ENCODE measurements at regions not wholly inside any gene's neighbourhood (a gene's known extent, or its start where the extent isn't known, plus 50 kb on each side); places are given as distances from the start of the nearest gene placed in this dataset.
A peak's percentile ranks its signal among the peaks of the same experiment; 100 is the strongest.

GRCh38 chr2:181152226-181152625 is 171.8 kb downstream of the UBE2E3 start:
- no peak for DNase-seq

- no peak for DNase-seq
These were observed 172.3 kb downstream of the UBE2E3 start for GRCh38 chr2:181152701-181153100.

- no peak for DNase-seq
These were observed 173.5 kb downstream of the UBE2E3 start for GRCh38 chr2:181153886-181154285.

- no peak for DNase-seq
These were observed 176.9 kb downstream of the UBE2E3 start for GRCh38 chr2:181157326-181157725.

DNA sequence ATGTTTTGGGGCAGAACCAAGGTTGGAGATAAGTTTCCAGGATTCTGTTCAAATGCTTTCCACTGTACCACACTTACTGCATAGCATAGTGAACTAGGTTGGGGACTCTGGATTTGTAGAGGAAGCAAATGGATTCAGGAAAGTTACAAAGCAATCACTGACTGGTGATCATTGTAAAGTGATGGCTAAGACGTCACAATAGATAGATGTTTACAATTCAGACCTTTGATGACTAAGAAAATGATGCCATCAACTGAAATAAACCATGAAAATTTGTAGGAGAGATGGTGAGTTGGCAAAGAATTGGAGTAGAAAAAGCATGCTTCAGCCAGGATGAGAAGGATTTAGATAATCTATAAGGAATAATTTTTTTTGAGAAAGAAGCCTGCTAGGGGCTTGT is 178.0 kb downstream of the UBE2E3 start:
- no peak for DNase-seq

- DNase-seq, result no peak
These were observed 181.2 kb downstream of the UBE2E3 start for GRCh38 chr2:181161615-181162014.

DNA sequence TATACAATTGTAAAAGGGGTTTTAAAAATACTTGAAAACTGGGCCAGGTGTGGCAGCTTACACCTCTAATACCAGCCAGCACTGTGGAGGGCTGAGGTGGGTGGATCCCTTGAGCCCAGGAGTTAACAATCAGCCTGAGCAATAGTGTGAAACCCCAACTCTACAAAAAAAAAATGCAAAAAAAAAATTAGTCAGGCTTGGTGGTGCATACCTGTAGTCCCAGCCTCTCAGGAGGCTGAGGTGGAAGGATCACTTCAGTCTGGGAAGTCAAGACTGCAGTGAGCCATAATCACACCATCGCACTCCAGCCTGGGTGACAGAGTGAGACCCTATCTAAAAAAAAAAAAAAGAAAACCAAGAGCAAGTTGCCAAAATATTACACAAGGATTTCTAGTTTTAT is 182.7 kb downstream of the UBE2E3 start:
- DNase-seq, result no peak

DNA sequence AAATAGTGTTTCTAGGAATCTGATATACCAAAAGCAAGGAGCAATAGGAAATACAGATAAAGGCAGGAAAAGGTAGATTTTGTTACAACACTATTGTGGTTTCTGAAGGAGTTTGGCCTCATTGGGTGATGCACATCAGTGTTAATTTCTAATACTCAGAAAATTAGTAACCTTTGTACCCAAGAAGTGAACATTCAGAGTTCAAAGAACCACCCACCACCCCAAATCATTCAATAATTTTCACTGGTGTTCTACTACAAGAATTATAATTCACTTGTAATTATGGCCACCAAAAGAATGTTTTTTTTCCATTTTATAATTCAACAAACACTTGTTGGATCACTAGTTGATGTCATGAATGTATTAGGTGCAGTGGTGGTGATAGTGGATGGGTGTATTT is 183.3 kb downstream of the UBE2E3 start:
- no peak for DNase-seq

DNA sequence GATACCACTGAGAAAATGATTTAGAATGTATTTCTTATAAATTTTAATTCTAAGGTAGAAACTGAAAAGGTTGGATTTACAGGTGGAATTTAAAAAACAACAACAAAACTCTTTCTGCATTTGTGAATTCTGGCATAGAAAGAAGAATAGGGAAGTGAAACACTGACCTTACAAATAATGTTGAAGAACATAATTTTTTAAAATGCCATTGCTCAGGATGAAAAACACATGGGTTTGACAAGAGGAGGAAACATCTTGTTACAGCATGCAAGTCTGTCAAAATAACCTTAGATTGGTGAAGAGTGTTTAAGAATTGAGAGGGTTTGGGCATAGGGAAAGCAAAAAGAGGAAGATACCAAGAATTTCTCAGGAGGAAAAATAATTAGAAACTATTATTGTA is 184.3 kb downstream of the UBE2E3 start:
- no peak for DNase-seq

GRCh38 chr2:181165199-181165868 is 184.9 kb downstream of the UBE2E3 start:
- DNase-seq, result no peak

GRCh38 chr2:181169503-181169902 is 189.1 kb downstream of the UBE2E3 start:
- no peak for DNase-seq

GRCh38 chr2:181170256-181170655 is 189.9 kb downstream of the UBE2E3 start:
- DNase-seq, result no peak

DNA sequence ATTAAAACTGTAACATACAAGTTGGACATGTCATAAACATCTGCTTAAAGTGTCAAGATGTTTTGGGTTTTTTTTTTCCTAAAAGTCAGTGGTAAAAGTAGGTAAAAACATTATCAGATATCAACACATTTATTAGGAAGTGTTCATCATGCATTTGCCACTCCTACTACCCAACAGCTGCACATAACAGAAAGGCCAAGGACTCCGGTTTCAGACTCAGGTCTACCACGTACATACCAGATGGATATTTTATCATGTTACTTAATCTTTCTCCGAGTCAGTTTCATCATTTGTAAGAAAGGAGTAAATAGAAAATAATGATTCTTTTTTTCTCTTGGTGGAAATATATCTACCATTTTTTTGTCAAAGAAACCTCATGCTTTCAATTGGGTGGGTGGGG is 192.3 kb downstream of the UBE2E3 start:
- no peak for DNase-seq

DNA sequence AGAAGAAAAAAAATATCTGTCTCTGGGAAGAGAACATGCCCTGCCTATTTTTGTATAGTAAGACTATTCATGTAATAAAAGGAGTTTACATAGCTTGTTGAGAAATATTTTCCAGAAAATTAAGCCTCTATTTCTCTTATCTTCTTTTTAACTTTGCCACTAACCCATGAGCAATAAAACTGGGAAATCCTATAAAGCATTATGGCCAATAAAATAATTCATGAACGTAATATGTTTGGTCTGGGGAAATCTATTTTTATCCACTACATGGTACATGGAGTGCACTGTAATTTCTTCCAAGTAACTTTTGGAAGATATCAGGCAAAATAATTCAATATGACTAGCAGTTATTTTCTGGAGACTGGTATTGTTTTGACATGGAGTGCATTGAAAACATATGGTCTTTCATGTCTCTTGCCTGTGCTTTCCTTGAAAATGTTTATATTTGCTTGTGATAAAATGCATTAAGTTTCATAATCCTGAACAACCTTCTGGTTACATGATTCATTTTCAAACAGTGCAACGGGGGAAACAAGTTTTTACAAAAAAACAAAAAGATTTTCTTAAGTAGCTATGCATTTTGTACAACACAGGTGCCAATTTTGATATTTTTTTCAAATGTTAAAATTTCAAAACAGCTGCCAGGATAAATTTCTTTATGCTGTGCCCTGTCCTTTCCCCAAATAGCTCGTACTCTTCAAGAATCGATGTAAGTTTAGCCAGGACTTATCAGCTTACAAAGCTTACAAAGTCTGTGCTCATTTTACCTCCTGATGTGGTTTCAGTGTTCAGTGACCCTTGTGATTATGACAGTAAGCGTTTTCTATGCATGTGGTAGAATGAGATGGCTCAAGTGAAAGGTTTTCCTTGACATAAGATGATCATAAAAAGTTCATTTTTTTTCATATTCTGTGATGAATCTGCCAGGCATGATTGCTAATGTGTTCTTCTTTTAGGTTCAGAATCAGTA is 194.5 kb downstream of the UBE2E3 start:
- no peak for DNase-seq

GRCh38 chr2:181176540-181176939 is 196.1 kb downstream of the UBE2E3 start:
- DNase-seq, result no peak

GRCh38 chr2:181177376-181177775 is 197.0 kb downstream of the UBE2E3 start:
- no peak for DNase-seq

GRCh38 chr2:181178130-181178529 is 197.7 kb downstream of the UBE2E3 start:
- DNase-seq, result no peak

- peak; percentile 16 for DNase-seq
These were observed 198.5 kb downstream of the UBE2E3 start for GRCh38 chr2:181178823-181179412.

- no peak for DNase-seq
These were observed 203.6 kb downstream of the UBE2E3 start for GRCh38 chr2:181183878-181184542.

DNA sequence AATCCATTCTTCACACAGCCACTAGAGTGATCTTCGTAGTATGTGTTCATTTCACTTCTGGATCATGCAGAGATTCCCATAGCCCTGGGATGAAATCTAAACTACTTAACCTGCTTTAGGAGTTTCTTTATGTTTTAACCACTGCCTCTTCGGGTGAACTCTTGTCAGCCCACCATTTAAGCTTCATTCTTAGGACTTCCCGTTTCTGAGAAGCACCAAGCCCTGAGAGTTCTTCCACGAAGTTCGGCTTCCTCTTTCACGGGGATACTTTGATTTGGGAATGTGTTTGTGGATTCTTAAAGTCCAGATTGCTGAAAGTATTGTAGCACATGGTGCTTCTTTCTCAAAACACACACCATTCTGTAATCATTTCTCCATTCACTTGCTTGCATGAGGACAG is 205.0 kb downstream of the UBE2E3 start:
- DNase-seq, result no peak

DNA sequence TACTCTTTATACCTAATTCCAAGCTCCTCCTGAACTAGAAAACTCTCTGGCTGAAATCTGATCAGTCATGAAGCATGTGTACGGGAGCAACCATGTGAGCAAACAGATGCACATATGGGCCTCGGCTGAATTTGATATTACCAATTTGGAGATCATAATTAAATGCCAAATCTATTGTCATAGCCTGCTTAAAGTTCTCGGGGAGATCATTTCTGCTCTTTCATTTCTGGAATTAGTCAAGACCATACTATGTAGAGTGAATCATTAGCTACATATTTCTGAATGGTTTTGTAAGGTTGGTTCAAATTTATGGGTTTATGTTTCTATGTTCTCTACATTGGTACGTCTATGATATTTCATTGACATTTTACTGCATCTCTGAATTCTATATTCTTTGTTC is 205.5 kb downstream of the UBE2E3 start:
- DNase-seq, result no peak

GRCh38 chr2:181188605-181189004 is 208.2 kb downstream of the UBE2E3 start:
- no peak for DNase-seq

GRCh38 chr2:181189951-181190350 is 209.5 kb downstream of the UBE2E3 start:
- DNase-seq, result no peak

Data from T-helper 9 cell (primary cell).